GM19328 (cell line): ENCODE measurements at regions not wholly inside any gene's neighbourhood (a gene's known extent, or its start where the extent isn't known, plus 50 kb on each side); places are given as distances from the start of the nearest gene placed in this dataset.

Source experiments
- ATAC-seq: cut with Tn5 transposase; IDR thresholded peaks from one replicate; pipeline ENCODE4 v1.9.1; 2021; ENCODE audit warnings: mild to moderate bottlenecking, moderate library complexity; ENCODE audit not compliant: unreplicated experiment

DNA sequence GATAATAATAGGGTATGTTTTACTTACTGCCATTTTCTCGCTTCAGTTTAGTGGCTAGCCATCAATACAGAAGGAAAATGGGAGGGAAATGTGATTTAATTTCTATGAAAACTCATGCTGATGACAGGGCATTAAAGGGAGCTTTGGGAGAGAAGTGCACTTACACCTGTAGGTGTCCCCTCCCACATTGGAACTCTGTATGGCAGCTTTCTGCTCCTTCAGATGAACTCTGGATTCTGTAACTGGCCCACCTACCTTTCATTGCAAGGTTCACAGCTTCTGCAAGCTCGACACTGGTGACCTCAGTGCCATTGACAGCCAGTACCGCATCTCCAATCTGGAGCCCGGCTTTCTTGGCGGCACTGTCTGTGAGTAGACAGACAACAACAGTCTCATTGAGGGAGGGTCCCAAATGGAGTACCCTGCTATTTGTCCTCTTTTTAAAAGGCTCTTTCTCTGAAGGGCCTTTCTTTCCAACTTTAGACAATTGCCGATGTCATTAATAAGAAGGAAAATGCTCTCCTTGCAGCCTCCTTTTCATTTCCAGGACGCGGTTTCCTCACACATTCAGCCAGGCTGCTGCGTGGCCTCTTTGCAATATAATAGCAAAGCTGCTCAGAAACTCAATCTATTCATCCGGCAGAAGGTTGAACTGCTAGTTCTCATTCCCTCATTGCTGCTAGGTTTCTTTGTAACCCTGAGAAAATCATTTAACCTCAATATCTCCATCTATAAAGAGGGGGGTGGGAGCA lies 63.6 kb downstream of the NUDT12 start:
- ATAC-seq = no peak

DNA sequence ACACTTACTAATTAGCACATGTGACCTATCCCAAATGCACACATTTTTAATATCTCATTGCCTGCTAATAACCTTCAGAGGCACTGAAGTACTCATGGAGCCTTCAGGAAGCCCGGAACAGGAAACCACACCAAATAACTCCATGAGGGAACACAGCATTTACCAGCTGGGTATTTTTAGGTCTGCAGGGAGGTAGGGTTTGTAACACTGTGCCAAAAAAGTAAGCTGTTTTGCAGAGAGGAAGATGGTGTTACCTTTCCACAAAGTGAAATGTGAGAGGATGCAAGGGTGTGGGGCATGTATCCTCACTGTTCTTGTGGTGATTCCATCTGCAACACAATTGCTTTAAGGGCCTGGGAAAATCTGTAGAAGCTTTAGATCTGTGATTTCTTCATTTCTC lies 64.4 kb downstream of the NUDT12 start:
- ATAC-seq = no peak

DNA sequence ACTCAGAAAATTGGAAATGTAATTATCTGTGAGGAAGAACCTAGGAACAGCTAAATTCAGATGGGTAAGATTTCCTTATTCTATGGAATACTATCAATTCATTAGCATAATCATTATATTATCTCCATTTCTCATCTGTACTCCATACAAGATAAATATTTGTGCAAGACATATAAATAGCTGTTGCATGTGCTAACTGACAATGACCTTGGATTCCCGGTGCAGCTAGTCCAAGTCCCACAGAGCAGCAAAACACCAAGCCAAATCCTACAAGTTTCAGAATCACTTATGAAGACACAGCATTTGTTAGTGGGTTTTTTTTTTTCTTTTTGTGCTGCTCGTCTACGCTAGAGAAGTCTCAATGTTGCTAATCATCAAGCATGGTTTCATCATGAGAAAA lies 64.8 kb downstream of the NUDT12 start:
- no peak for ATAC-seq

DNA sequence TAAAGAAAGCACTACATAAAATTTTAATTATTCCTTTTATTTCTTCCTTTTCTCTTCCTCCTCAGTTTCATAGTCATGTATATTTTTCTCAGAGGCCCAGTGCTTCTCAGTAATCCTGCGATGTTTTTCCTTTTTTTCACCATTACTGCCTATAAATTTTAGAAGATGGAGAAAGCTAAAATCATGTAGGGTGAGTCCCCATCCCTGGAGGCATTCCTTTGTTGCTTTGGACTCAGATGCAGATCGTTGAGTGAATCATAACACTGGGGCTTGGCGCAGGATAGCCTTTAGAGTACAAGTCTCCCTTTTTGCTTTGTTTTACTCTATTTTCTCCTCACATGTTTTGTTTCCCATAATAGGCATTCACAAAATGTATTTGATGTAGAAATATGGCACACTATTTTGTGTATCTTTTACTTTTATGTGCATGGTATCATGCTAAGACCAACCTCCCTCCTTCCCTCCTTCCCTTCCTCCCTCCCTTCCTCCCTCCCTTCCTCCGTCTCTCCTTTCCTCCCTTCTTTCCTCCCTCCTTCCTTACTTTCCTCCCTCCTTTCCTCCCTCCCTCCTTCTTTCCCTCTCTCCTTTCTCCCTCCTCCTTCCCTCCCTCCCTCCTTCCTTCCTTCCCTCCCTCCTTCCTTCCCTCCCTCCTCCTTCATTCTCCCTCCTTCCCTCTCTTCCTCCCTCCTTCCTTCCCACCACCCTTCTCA lies 72.4 kb downstream of the NUDT12 start:
- no peak for ATAC-seq

DNA sequence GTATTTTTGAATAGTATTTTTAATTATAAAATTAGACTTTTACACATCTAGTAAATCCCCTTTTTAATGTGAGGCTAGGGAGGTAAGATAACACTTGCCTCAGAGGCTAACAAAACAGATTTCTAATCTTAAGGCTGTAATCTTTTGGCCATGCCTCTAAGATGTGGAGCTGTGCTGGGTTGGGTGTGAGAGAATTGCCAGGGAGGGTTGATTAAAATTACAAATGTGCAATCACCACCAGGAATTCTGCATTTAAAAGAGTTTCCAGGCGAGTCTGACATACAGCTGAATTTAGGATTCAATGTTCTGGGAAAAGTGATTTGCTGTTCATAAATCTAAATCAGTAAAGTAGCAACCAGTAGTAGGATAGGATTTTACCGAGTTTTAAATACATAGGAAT lies 73.3 kb downstream of the NUDT12 start:
- no peak for ATAC-seq

DNA sequence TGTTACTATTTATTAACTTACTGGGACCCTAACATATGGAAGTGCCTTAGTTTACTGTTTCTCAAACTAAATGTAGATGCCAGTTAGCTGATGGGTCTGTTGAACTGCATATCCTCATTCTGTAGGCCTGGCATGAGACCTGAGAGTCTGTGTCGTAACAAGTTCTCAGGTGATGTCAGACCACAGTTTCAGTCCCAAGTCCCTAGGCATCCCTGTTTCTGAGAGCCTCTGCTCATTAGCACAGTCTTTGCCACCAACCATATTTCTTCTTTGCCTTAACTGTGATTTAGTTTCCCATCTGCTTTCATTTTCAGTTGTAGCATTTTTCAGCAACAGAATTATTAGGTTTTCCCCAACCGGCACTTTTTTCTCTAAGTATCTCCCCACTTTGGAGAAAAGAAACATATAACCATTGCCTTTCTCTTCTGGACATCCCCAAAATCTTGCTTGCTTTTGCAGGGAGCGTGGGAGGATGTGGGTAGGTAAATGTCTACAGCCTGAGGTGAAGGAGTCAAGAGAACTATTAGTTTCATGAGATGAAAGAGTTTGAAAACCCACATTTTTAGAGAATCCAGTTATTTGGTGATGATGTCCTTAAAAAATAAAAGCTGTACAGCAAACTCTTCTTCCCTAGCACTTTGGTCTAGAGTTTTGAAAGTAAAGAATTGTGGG lies 74.6 kb downstream of the NUDT12 start:
- ATAC-seq = no peak

DNA sequence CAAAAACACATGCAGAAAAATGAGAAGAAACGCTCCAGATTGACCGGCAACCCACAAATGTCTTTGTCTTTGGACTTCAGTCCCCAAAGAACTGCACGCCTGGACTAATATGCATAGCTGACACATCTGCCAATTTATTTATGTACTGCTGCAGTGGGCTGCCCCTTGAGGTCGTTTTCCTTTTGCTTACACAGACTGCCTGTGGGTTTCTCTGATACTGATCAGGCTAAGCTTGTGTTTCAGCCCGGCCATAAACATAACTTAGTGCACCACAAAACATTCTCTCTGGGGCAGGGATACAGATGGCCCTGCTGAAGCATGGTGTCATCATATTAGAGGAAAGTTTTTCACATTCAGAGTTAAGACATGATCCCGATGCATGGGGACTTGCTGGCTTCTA lies 75.4 kb downstream of the NUDT12 start:
- no peak for ATAC-seq

DNA sequence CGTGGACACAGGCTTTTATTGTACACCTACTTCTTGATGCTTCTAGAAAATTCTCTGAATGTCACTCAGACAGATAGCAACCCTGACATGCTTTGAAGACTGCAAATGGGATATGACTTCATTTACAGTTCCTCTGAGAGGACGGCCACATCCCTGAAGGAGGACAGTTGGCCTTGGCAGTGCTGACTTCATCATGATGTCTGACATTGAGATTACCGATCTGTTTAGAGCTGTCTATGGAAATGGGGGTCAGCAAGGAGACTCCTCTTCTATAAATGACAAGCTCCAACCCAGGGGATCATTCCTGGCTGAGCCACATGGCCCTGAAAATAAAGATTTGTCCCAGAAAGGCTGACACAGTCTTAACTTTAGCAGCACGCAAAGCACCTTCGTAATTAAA lies 75.8 kb downstream of the NUDT12 start:
- ATAC-seq = no peak

DNA sequence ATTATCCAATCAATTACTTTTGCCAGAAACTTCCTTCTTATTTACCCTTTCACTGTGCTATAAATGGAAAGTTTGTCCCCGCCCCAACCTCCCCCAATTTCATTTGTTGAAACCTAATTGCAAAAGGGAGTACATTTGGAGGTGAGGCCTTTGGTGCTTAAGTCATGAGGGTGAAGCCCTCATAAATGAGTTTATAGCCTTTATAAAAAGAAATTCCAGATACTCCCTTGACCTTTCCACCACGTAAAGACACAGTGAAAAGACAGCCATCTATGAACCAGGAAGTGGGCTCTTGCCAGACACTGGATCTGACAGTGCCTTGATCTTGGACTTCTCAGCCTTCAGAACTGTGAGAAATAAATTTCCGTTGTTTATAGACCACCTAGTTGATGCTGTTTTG lies 82.3 kb downstream of the NUDT12 start:
- ATAC-seq = no peak

DNA sequence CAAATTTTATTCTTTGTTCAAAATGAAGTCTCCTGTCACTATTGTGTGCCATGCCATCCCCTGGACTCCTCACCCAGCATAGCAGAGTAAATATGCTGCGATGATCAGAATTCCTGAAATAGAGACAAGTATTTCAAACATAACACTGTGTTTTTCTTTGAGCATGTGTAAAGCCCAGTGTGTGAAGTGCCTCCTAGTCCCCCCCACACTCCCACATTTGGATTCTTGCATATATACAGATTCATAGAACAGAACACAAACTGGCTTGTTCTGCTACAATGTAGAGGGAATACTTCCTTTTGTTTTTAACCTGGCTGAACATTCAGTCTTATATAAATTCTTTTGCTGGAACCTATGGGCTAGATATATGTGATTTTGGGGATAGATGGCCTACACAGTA lies 84.9 kb downstream of the NUDT12 start:
- ATAC-seq = no peak

DNA sequence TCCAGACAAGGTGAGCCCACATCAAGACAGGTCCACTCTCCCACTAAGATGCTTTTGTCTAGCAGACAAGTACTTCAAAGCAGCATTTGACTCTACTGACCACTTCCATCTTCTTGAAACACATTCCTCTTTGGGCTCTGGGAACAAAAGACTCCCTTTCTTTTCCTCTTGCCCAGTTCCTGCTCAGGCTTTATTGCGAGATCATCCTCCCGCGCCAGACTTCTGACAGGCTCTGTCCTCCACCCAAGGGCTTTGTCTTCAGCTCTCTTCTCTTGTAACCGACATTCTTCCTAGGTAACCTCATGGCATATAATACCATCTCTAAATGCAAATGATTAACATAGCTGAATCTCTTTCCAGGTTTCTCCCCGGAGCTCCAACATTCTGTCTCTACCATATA lies 85.8 kb downstream of the NUDT12 start:
- no peak for ATAC-seq

DNA sequence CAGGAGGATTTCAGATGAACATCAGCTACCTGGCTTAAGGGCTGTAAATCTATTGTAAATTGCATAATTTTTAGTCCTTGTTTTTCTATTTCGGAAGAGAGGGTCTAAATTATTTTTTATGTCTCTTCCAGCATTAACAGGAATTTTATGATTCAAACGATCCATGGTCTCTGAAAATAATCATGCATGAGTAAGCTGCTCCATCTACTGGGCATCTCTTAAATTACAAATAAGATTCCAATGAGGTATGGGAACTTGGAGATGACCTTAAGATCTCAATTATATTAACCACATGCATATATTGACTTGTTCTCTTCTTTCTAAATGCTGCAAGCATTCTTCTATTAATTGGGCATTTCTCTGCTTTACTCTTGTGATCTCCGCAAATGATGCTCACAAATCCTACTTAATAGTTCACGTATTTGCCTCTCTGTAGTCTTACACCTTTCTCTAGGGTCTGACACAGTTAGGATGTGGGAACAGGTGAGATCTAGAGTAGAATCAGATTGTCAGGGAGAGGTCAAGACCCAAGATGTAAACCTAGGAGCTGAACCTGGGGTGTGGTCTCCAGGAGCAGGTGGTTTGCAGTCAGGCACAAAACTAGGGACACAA lies 86.9 kb downstream of the NUDT12 start:
- no peak for ATAC-seq

DNA sequence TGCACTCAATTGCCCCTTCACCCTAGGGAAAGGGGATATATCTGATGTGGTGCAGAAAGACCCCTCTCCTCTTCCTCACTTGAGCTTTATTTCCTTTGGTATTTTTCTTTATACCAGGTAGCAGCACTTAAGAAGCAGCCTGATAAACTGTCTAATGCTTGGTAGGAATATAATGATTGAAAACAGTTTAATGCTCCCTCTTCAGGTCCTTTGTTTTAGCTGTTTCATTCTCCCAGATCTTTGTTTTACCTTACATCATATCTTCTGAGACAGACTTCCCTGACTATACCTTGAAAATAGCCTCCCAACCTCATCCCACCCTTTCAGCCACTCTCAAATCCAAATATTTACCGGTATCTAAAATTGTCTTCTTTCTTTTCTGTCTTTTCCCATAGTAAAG lies 87.9 kb downstream of the NUDT12 start:
- ATAC-seq = no peak

DNA sequence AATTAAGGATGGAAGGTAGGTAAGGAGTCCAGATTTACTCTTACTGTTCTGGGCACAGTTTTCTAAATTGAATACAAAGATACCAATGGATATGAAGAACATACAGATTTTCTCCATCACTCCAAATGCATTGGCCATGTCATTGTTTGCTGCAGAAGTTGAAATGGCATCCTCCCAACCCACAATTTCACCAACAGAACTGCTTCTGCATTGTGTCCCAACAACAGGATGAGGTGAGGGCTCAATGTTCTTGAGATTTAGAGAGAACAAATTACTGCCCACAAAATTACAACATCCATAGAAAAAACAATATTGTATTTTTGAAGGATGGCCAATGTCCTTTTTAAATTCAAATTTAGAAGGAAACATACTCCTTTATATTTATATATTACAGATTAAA lies 88.9 kb downstream of the NUDT12 start:
- ATAC-seq = no peak

DNA sequence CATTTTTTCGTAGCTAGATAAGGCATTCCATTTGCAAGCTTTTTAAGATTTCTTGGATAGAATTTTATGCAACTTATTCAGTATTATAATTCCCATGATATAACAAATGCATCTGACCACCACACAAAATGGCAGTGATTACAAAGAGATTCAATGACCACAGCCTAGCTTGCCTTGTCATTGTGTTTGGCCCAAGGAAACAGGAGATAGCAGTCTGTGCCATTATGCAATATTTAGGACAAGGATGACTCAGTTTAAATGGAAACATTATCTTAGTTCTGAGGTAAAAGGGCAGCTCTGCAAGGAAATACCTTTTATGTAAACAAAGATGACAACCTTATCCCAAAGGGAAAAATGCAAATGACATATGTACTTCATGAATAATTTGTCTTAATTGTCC lies 89.8 kb downstream of the NUDT12 start:
- no peak for ATAC-seq

DNA sequence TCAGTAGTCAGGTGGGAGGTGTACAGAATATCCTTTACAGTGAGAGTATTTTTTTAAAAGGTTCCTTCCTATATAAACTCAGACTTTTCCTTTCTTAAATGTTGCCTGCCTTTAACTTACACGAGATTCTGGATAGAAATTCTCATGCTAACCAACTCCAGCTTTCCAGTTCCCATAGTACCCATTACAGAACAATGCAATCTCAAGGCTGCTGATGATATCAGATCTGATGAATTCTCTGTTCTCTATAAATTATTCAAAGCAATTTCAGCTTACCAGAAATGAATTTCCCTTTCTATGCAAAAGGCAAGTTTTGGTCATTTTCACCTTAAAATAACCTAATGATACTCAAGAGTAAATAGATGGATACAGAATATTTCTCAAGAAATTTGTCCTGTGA lies 90.3 kb downstream of the NUDT12 start:
- ATAC-seq = no peak

DNA sequence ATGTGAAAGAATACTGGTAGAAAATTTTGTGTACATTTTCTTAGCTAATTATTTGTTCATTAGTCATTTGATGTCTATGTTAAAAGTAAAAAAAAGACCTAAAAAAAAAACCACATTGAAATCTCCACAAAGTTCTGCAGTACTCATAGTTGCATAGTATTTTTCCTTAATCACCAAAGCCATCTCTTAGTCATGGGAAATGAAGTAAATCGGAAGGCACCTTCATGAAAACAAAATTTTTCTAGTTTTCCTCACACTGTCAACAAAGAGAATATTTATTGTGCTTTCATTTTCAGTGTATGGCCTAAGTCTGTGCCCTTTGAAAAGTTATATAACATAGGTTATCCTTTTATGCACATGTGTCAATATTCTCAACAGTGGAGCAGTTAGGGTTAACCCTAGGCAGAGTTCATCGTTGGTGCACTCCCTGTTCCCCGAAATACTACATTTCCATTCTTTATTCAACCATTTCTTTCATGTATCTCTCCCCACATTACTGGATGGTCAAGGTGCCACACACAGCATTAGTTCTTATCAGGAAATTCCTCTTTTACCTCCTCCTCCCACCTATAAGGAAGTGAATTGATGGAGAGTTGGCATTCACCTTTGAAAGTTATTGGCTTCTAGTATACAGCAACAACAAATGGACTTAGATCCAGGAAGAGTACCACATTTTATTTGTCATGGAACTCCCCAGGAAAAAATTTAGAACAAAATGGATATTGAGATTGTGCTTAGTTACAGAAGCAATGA lies 93.1 kb downstream of the NUDT12 start:
- no peak for ATAC-seq

DNA sequence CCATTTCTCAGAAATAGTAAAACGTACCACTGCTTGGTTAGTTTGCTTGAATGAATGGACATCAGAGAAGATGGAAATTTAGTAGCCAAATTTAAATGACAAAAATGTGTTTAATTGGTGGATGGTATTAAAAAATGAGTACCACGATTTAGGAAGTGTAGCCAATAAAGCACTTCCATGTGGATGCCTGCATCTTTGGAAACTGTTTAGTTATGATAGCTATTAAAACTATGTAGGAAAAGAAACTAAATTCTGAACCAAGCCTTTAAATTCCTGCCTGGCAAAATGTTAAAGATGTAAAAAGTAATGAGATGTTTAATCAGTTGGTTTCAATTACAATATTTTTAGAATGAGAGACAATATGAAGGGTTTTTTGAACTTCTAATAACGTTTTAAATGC lies 94.8 kb downstream of the NUDT12 start:
- ATAC-seq = no peak

DNA sequence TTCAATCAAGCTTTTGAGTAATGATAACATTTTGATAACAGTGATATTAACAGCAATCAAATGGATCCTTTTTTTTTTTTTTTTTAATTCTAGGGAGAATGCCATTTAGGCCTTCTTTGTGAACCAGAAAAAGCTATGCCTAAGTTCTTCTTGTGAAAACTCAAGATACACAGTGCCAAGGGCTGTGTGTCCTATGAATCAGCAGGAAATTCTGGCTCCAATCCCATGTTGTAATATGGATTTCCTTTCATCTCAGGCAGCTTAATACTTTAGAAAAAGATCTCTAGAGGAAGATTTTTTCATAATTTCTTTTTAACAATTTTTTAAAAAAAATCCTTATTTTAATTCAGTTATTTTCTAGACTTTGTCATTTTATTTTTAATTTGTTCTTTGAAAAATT lies 96.1 kb downstream of the NUDT12 start:
- ATAC-seq = no peak

DNA sequence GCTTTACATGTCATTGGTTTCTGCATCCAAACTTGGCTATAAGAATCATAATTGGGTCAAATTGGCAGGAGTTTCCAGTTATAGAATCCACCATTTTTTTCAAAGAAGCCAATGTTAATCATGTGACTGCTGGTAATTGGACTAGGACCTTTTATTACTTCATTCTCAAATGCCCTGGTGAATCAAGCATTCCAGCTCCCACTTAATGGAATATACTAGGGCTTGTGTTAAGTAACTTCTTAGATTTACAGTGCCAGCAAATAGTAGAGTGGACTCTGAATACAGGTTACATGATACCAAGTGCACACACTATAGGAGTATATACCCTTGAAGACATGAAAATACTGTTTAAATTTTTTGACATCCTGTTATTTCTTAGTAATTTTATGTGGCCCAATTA lies 96.7 kb downstream of the NUDT12 start:
- ATAC-seq = no peak

DNA sequence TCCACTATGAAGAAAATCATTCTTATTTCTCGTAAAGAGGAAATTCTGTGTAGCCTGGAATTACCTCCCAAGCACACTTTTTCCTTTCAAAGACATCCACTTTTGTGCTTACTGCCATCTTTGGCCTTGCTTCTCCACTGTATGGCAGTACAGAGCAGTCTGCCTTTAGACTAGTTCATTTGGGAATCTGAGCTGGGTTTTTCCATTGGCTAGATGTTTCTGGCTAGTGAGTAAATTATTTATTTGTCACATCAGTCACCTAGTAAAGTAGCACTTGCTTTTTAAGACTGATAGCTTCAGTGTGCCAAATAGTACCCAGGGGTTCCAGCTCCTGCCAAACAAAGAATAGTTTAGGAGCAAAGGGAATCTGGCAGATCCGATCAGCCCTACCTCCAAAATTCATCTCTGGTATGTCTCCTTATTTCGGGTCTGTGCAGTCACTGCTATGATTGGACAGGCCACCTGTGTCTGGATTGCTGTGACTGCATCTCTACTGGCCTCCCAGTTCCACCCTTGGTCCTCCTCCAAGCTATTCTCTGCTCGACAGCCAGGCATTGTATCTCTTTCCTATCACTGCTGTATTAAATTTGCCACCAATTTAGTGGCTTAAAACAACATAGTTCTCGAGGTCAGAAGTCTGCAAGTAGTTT lies 97.6 kb downstream of the NUDT12 start:
- no peak for ATAC-seq
